ENCODE measurements at regions not wholly inside any gene's neighbourhood (a gene's known extent, or its start where the extent isn't known, plus 50 kb on each side); places are given as distances from the start of the nearest gene placed in this dataset.

GRCh38 chr2:30341500-30342267, 105.4 kb upstream of the LCLAT1 start:
- peak overlapping the region; percentile 20 for H3K27ac Mint-ChIP-seq
- H3K9me3 Mint-ChIP-seq: peaks cover 24% of the 10 kb centered on the region
- H3K4me3 Mint-ChIP-seq: no peak overlapping the region
- H3K4me1 Mint-ChIP-seq (ENCODE audit: low read depth): peaks cover 36% of the 10 kb centered on the region
- intact Hi-C loops (cut with micrococcal nuclease): no loop called here
- peaks cover 12% of the 10 kb centered on the region for H3K36me3 Mint-ChIP-seq (ENCODE audit: low read depth)
- peak; percentile 50 for DNase-seq
- H3K27me3 Mint-ChIP-seq (ENCODE audit: low read depth): no peaks in the 10 kb centered on the region
- CTCF ChIA-PET: interaction anchor here (0.6 to 1.4 kb wide), 2 partner anchors 113 to 133 kb away, joined by 3 to 4 read pairs; no protein-coding TSS in a partner anchor

- Mint-ChIP-seq H3K4me1 (ENCODE audit: low read depth) (peaks cover 14% of the 10 kb centered on the region), H3K4me3 (no peak overlapping the region), H3K27ac (no peak overlapping the region), H3K36me3 (ENCODE audit: low read depth) (peaks cover 10% of the 10 kb centered on the region), H3K27me3 (ENCODE audit: low read depth) (no peaks in the 10 kb centered on the region), H3K9me3 (peaks cover 18% of the 10 kb centered on the region)
- DNase-seq: no peak
- CTCF ChIA-PET: interaction anchor here (0.6 to 1.1 kb wide), 4 partner anchors 110 to 365 kb away, joined by 3 to 4 read pairs (median 3); no protein-coding TSS in a partner anchor
- intact Hi-C loops (cut with micrococcal nuclease): no loop called here
These were observed 100.4 kb upstream of the LCLAT1 start for GRCh38 chr2:30346471-30347169.

- Mint-ChIP-seq H3K4me3 (no peak overlapping the region), H3K27ac (no peak overlapping the region), H3K27me3 (ENCODE audit: low read depth) (no peaks in the 10 kb centered on the region), H3K9me3 (no peaks in the 10 kb centered on the region), H3K4me1 (ENCODE audit: low read depth) (peaks cover 6% of the 10 kb centered on the region), H3K36me3 (ENCODE audit: low read depth) (no peaks in the 10 kb centered on the region)
- intact Hi-C loops (cut with micrococcal nuclease): no loop called here
- CTCF ChIA-PET: no interaction called here
- no peak for DNase-seq
These were observed 98.2 kb upstream of the LCLAT1 start for GRCh38 chr2:30348825-30349224.

- H3K36me3 Mint-ChIP-seq (ENCODE audit: low read depth): no peaks in the 10 kb centered on the region
These were observed 97.4 kb upstream of the LCLAT1 start for GRCh38 chr2:30349691-30350090.

GRCh38 chr2:30351116-30351515, 95.9 kb upstream of the LCLAT1 start:
- CTCF ChIA-PET: no interaction called here
- no peak for DNase-seq
- Mint-ChIP-seq H3K27me3 (ENCODE audit: low read depth) (no peaks in the 10 kb centered on the region), H3K4me3 (no peak overlapping the region), H3K9me3 (no peaks in the 10 kb centered on the region), H3K36me3 (ENCODE audit: low read depth) (no peaks in the 10 kb centered on the region), H3K27ac (no peak overlapping the region), H3K4me1 (ENCODE audit: low read depth) (peaks cover 6% of the 10 kb centered on the region)
- intact Hi-C loops (cut with micrococcal nuclease): no loop called here

More at GRCh38 chr2:30349691-30350090, 97.4 kb upstream of the LCLAT1 start:
- Mint-ChIP-seq H3K4me1 (ENCODE audit: low read depth) (peaks cover 6% of the 10 kb centered on the region), H3K27ac (no peak overlapping the region), H3K9me3 (no peaks in the 10 kb centered on the region), H3K27me3 (ENCODE audit: low read depth) (no peaks in the 10 kb centered on the region), H3K4me3 (no peak overlapping the region)
- intact Hi-C loops (cut with micrococcal nuclease): no loop called here
- CTCF ChIA-PET: interaction anchor here (0.6 kb wide), 1 partner anchor 92 kb away, joined by 3 read pairs; no protein-coding TSS in a partner anchor
- no peak for DNase-seq

GRCh38 chr2:30351949-30352348, 95.1 kb upstream of the LCLAT1 start:
- no peaks in the 10 kb centered on the region for H3K9me3 Mint-ChIP-seq
- no peak overlapping the region for H3K27ac Mint-ChIP-seq
- CTCF ChIA-PET: no interaction called here

GRCh38 chr2:30354150-30354549, 92.9 kb upstream of the LCLAT1 start:
- DNase-seq: no peak
- Mint-ChIP-seq H3K36me3 (ENCODE audit: low read depth) (no peaks in the 10 kb centered on the region), H3K4me3 (no peak overlapping the region), H3K27me3 (ENCODE audit: low read depth) (no peaks in the 10 kb centered on the region), H3K4me1 (ENCODE audit: low read depth) (no peaks in the 10 kb centered on the region), H3K27ac (no peak overlapping the region), H3K9me3 (no peaks in the 10 kb centered on the region)
- CTCF ChIA-PET: interaction anchor here (1.6 to 3.0 kb wide), 2 partner anchors 126 to 146 kb away, joined by 3 to 8 read pairs; no protein-coding TSS in a partner anchor
- intact Hi-C loops (cut with micrococcal nuclease): no loop called here

More at GRCh38 chr2:30351949-30352348, 95.1 kb upstream of the LCLAT1 start:
- no peak overlapping the region for H3K4me3 Mint-ChIP-seq
- no peaks in the 10 kb centered on the region for H3K27me3 Mint-ChIP-seq (ENCODE audit: low read depth)
- no peaks in the 10 kb centered on the region for H3K36me3 Mint-ChIP-seq (ENCODE audit: low read depth)
- peaks cover 6% of the 10 kb centered on the region for H3K4me1 Mint-ChIP-seq (ENCODE audit: low read depth)
- intact Hi-C loops (cut with micrococcal nuclease): no loop called here
- no peak for DNase-seq

GRCh38 chr2:30354621-30355020, 92.4 kb upstream of the LCLAT1 start:
- no peaks in the 10 kb centered on the region for H3K27me3 Mint-ChIP-seq (ENCODE audit: low read depth)
- H3K4me3 Mint-ChIP-seq: no peak overlapping the region
- H3K4me1 Mint-ChIP-seq (ENCODE audit: low read depth): peaks cover under 1% of the 10 kb centered on the region
- intact Hi-C loops (cut with micrococcal nuclease): no loop called here
- H3K9me3 Mint-ChIP-seq: no peaks in the 10 kb centered on the region
- no peak for DNase-seq
- no peaks in the 10 kb centered on the region for H3K36me3 Mint-ChIP-seq (ENCODE audit: low read depth)
- no peak overlapping the region for H3K27ac Mint-ChIP-seq
- CTCF ChIA-PET: interaction anchor here (1.6 to 3.0 kb wide), 2 partner anchors 126 to 146 kb away, joined by 3 to 8 read pairs; no protein-coding TSS in a partner anchor

GRCh38 chr2:30355306-30355705, 91.7 kb upstream of the LCLAT1 start:
- CTCF ChIA-PET: interaction anchor here (1.6 to 3.0 kb wide), 2 partner anchors 125 to 147 kb away, joined by 3 to 8 read pairs; no protein-coding TSS in a partner anchor
- intact Hi-C loops (cut with micrococcal nuclease): no loop called here
- Mint-ChIP-seq H3K36me3 (ENCODE audit: low read depth) (no peaks in the 10 kb centered on the region), H3K9me3 (no peaks in the 10 kb centered on the region), H3K4me3 (no peak overlapping the region), H3K27ac (no peak overlapping the region), H3K4me1 (ENCODE audit: low read depth) (peaks cover 5% of the 10 kb centered on the region), H3K27me3 (ENCODE audit: low read depth) (no peaks in the 10 kb centered on the region)
- no peak for DNase-seq

GRCh38 chr2:30356071-30356470, 91.0 kb upstream of the LCLAT1 start:
- H3K36me3 Mint-ChIP-seq (ENCODE audit: low read depth): no peaks in the 10 kb centered on the region
- no peaks in the 10 kb centered on the region for H3K9me3 Mint-ChIP-seq
- H3K27ac Mint-ChIP-seq: no peak overlapping the region
- H3K27me3 Mint-ChIP-seq (ENCODE audit: low read depth): no peaks in the 10 kb centered on the region
- H3K4me3 Mint-ChIP-seq: no peak overlapping the region
- CTCF ChIA-PET: interaction anchor here (0.9 to 3.0 kb wide), 2 partner anchors 51 to 147 kb away, joined by 3 to 8 read pairs; no protein-coding TSS in a partner anchor
- DNase-seq: no peak
- intact Hi-C loops (cut with micrococcal nuclease): no loop called here
- peaks cover 11% of the 10 kb centered on the region for H3K4me1 Mint-ChIP-seq (ENCODE audit: low read depth)

GRCh38 chr2:30356776-30357175, 90.3 kb upstream of the LCLAT1 start:
- intact Hi-C loops (cut with micrococcal nuclease): no loop called here
- peaks cover 18% of the 10 kb centered on the region for H3K4me1 Mint-ChIP-seq (ENCODE audit: low read depth)
- no peaks in the 10 kb centered on the region for H3K36me3 Mint-ChIP-seq (ENCODE audit: low read depth)
- no peak overlapping the region for H3K4me3 Mint-ChIP-seq
- H3K9me3 Mint-ChIP-seq: no peaks in the 10 kb centered on the region
- no peak for DNase-seq
- CTCF ChIA-PET: interaction anchor here (0.9 to 3.0 kb wide), 2 partner anchors 51 to 148 kb away, joined by 3 to 8 read pairs; no protein-coding TSS in a partner anchor
- no peaks in the 10 kb centered on the region for H3K27me3 Mint-ChIP-seq (ENCODE audit: low read depth)
- H3K27ac Mint-ChIP-seq: no peak overlapping the region

- Mint-ChIP-seq H3K27me3 (ENCODE audit: low read depth) (no peaks in the 10 kb centered on the region), H3K27ac (no peak overlapping the region), H3K4me3 (no peak overlapping the region), H3K4me1 (ENCODE audit: low read depth) (peaks cover 32% of the 10 kb centered on the region), H3K36me3 (ENCODE audit: low read depth) (no peaks in the 10 kb centered on the region), H3K9me3 (no peaks in the 10 kb centered on the region)
- intact Hi-C loops (cut with micrococcal nuclease): no loop called here
- CTCF ChIA-PET: interaction anchor here (0.6 to 1.7 kb wide), 3 partner anchors 65 to 487 kb away, joined by 4 to 5 read pairs (median 5); no protein-coding TSS in a partner anchor
- DNase-seq: no peak
These were observed 88.7 kb upstream of the LCLAT1 start for GRCh38 chr2:30358351-30358750.
